Keratinocyte (primary cell): ENCODE measurements at regions not wholly inside any gene's neighbourhood (a gene's known extent, or its start where the extent isn't known, plus 50 kb on each side); places are given as distances from the start of the nearest gene placed in this dataset.

ENCODE experiments used
- DNase-seq: peaks from one replicate; pipeline ENCODE4 v3.0.0-alpha.2; 2011; ENCODE audit warnings: low read depth, missing footprints, low spot score
- FAIRE-seq: peaks from 2 replicates; lab custom pipeline; 2011; peaks lifted over from hg19 to GRCh38; lab: Jason Lieb, UNC
- H2AFZ ChIP-seq: 2 replicates; pipeline ENCODE4 v1.6.0; 2012; ENCODE audit warnings: low read length, control low read depth, inconsistent platforms; ENCODE audit not compliant: control insufficient read depth
- H3K27ac ChIP-seq: 2 replicates; pipeline ENCODE4 v1.5.1; 2011; ENCODE audit warnings: low read length; ENCODE audit not compliant: control insufficient read depth, insufficient read depth
- H3K27me3 ChIP-seq: 3 replicates; pipeline ENCODE4 v1.6.0; 2011; ENCODE audit warnings: low read length; ENCODE audit not compliant: control insufficient read depth, insufficient read depth; ENCODE audit errors: extremely low read depth
- H3K36me3 ChIP-seq, 2 experiments: 2 replicates in 1 of 2; 3 replicates in 1 of 2; pipeline ENCODE4 v1.5.1; 2011; ENCODE audit warnings: low read length in 2 of 2, mild to moderate bottlenecking in 1 of 2; ENCODE audit not compliant: control insufficient read depth in 2 of 2, insufficient read depth in 2 of 2; ENCODE audit errors: extremely low read depth in 1 of 2
- H3K4me1 ChIP-seq: 3 replicates; pipeline ENCODE4 v1.5.1; 2011; ENCODE audit warnings: low read length; ENCODE audit not compliant: control insufficient read depth, insufficient read depth; ENCODE audit errors: extremely low read depth
- H3K4me2 ChIP-seq: 3 replicates; pipeline ENCODE4 v1.6.0; 2011; ENCODE audit warnings: low read depth, low read length; ENCODE audit not compliant: control insufficient read depth, insufficient read depth; ENCODE audit errors: extremely low read depth
- H3K4me3 ChIP-seq, 3 experiments: fragments of 200-600 bp in 1 of 3; sonication (generic) in 1 of 3; 2 replicates in 2 of 3; 3 replicates in 1 of 3; pipeline ENCODE4 v1.5.1; 2011 to 2016; ENCODE audit warnings: low read length in 3 of 3, mild to moderate bottlenecking in 3 of 3, control low read depth in 2 of 3, inconsistent platforms in 1 of 3, low read depth in 1 of 3, mixed read lengths in 1 of 3, mixed run types in 1 of 3, moderate library complexity in 1 of 3; ENCODE audit not compliant: control insufficient read depth in 2 of 3, insufficient read depth in 2 of 3; ENCODE audit errors: extremely low read depth in 1 of 3
- H3K79me2 ChIP-seq: 2 replicates; pipeline ENCODE4 v1.6.0; 2012; ENCODE audit warnings: low read length; ENCODE audit not compliant: control insufficient read depth, insufficient read depth
- H3K9ac ChIP-seq: 3 replicates; pipeline ENCODE4 v1.6.0; 2011; ENCODE audit warnings: low read length; ENCODE audit not compliant: control insufficient read depth, insufficient read depth; ENCODE audit errors: extremely low read depth
- H3K9me1 ChIP-seq: 3 replicates; pipeline ENCODE4 v1.6.0; 2011; ENCODE audit warnings: low read length; ENCODE audit not compliant: control insufficient read depth, insufficient read depth; ENCODE audit errors: extremely low read depth
- H3K9me3 ChIP-seq: 2 replicates; pipeline ENCODE4 v1.5.1; 2012; ENCODE audit warnings: low read depth, low read length; ENCODE audit not compliant: control insufficient read depth
- H4K20me1 ChIP-seq: 3 replicates; pipeline ENCODE4 v1.6.0; 2011; ENCODE audit warnings: low read length; ENCODE audit not compliant: control insufficient read depth, insufficient read depth; ENCODE audit errors: extremely low read depth
- EZH2 ChIP-seq: IDR thresholded peaks from one replicate; pipeline ENCODE4 v1.6.1; 2012; ENCODE audit warnings: inconsistent platforms, mild to moderate bottlenecking, low read length, moderate library complexity
- dilution Hi-C: fragments of 300-500 bp; cut with MboI; formaldehyde crosslinking; loops from one replicate; pipeline ENCODE4 v1.7.0; 2020; ENCODE audit warnings: low sequenced_read_pairs; ENCODE audit not compliant: extremely low pct_ligation_motif_present
- TF ChIP-seq, protein P1 (sequence below), 3 experiments: IDR thresholded peaks in 1 of 3; conservative IDR thresholded peaks in 1 of 3; optimal IDR thresholded peaks in 1 of 3; 2 replicates in 2 of 3; 3 replicates in 1 of 3; pipeline versions ENCODE3 to v1.5.1; 2011; ENCODE audit warnings: low read length in 3 of 3, mild to moderate bottlenecking in 3 of 3, moderate library complexity in 2 of 3, control low read depth in 1 of 3, inconsistent platforms in 1 of 3; ENCODE audit not compliant: insufficient read depth in 2 of 3; ENCODE audit errors: extremely low read depth in 1 of 3

DNA sequence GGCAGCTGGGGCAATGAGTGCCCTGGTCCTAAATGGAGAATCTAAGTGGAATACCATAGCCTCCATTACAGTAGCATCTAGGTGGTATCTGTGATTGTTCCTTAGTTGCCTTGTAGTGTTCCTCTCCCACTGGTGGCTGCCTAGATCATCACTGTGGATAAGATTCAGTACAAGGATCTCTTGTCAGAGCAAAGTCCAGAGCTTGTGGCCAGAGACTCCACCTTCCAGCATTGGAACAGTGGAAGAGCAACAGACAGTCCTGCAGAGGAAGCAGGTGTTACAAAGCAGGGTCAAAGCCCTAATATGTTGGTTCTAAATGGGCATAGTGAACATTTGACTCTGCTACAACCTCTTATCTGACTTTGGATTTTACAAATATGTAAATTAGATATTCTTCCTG, 194.1 kb upstream of the GRIK2 start:
- Histone ChIP-seq H3K9ac (no peak overlapping the region), H3K79me2 (no peaks in the 10 kb centered on the region), H3K27ac (no peak overlapping the region), H4K20me1 (no peaks in the 10 kb centered on the region), H3K4me3 (no peak overlapping the region), H3K36me3 (no peaks in the 10 kb centered on the region), H2AFZ (no peak overlapping the region), H3K9me3 (no peaks in the 10 kb centered on the region), H3K9me1 (no peaks in the 10 kb centered on the region), H3K4me2 (no peak overlapping the region), H3K27me3 (no peaks in the 10 kb centered on the region), H3K4me1 (no peaks in the 10 kb centered on the region)
- TF ChIP-seq, protein P1, sequence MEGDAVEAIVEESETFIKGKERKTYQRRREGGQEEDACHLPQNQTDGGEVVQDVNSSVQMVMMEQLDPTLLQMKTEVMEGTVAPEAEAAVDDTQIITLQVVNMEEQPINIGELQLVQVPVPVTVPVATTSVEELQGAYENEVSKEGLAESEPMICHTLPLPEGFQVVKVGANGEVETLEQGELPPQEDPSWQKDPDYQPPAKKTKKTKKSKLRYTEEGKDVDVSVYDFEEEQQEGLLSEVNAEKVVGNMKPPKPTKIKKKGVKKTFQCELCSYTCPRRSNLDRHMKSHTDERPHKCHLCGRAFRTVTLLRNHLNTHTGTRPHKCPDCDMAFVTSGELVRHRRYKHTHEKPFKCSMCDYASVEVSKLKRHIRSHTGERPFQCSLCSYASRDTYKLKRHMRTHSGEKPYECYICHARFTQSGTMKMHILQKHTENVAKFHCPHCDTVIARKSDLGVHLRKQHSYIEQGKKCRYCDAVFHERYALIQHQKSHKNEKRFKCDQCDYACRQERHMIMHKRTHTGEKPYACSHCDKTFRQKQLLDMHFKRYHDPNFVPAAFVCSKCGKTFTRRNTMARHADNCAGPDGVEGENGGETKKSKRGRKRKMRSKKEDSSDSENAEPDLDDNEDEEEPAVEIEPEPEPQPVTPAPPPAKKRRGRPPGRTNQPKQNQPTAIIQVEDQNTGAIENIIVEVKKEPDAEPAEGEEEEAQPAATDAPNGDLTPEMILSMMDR (optimal IDR thresholded peaks at IDR 0.05 in 1 of 3, IDR thresholded peaks at IDR 0.05 in 1 of 3, conservative IDR thresholded peaks at IDR 0.05 in 1 of 3; ENCODE audit: extremely low read depth in 1 of 3, insufficient read depth in 2 of 3, low read length in 3 of 3), result no peak
- TF ChIP-seq EZH2, result no peak
- dilution Hi-C loops, result no loop called here
- DNase-seq, result no peak
- FAIRE-seq, result no peak

DNA sequence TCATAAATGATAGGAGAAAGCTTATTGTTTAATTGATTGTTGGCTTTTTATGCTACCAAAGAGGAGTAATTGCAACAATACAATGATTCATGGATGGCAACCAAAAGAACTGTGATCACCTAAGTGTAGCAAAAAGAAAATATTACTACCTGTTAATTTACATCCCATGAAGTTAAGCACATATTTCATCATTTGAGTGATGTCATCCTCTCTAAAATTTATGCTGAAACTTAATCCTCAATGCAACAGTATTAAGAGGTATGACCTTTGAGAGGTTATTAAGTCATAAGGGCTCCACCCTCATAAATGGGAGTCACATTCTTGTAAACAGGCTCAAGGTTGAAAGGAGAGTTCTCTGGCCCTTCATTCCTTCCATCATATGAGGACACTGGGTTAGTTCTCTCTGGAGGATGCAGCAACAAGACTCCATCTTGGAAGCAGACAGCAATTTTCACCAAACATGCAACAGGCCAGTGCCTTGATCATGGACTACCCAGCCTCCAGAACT, 190.6 kb upstream of the GRIK2 start:
- Histone ChIP-seq H2AFZ (no peak overlapping the region), H3K9ac (no peak overlapping the region), H3K4me1 (no peaks in the 10 kb centered on the region), H3K36me3 (no peaks in the 10 kb centered on the region), H3K79me2 (no peaks in the 10 kb centered on the region), H3K27ac (no peak overlapping the region), H3K4me2 (no peak overlapping the region), H3K4me3 (no peak overlapping the region), H4K20me1 (no peaks in the 10 kb centered on the region), H3K27me3 (no peaks in the 10 kb centered on the region), H3K9me1 (no peaks in the 10 kb centered on the region), H3K9me3 (no peaks in the 10 kb centered on the region)
- DNase-seq, result no peak
- FAIRE-seq, result no peak
- dilution Hi-C loops, result no loop called here
- TF ChIP-seq, protein P1 (optimal IDR thresholded peaks at IDR 0.05 in 1 of 3, IDR thresholded peaks at IDR 0.05 in 1 of 3, conservative IDR thresholded peaks at IDR 0.05 in 1 of 3; ENCODE audit: extremely low read depth in 1 of 3, insufficient read depth in 2 of 3, low read length in 3 of 3), result no peak
- no peak for TF ChIP-seq EZH2
